PC-3 (cell line): ENCODE measurements at regions not wholly inside any gene's neighbourhood (a gene's known extent, or its start where the extent isn't known, plus 50 kb on each side); places are given as distances from the start of the nearest gene placed in this dataset.

Experiments
- ATAC-seq: fragments of 200-7000 bp; cut with Tn5 transposase; 2 replicates; pipeline ENCODE4 v1.9.1; 2020; ENCODE audit warnings: mild to moderate bottlenecking, moderate library complexity
- BruUV-seq: library from RNA; stranded (reverse); fragments of 400-500 nt; replicated peaks from 2 replicates; lab custom pipeline; 2021; lab: Mats Ljungman, UMichigan
- CTCF ChIA-PET: fragments of 300-600 bp; sonication (Branson Sonifier 250); formaldehyde crosslinking; loops from one replicate; lab custom pipeline; 2022; ENCODE audit warnings: antibody characterized with exemption; lab: Charles Lee
- POLR2A ChIA-PET: fragments of 300-600 bp; sonication (Branson Sonifier 250); formaldehyde crosslinking; loops from one replicate; lab custom pipeline; 2022; ENCODE audit warnings: antibody characterized with exemption; ENCODE audit not compliant: unreplicated experiment; lab: Charles Lee
- DNase-seq: peaks from one replicate; pipeline ENCODE4 v3.0.0-alpha.2; 2015
- H2AFZ ChIP-seq: fragments of 300-600 bp; sonication (generic); 2 replicates; pipeline ENCODE4 v1.6.0; 2016; ENCODE audit warnings: antibody characterized with exemption, low read length
- H3F3A ChIP-seq: fragments of 300-600 bp; sonication (generic); one replicate; pipeline ENCODE4 v1.6.0; 2017; ENCODE audit warnings: antibody characterized with exemption, low read length, control low read depth, mild to moderate bottlenecking; ENCODE audit not compliant: unreplicated experiment
- H3K27ac ChIP-seq: fragments of 300-600 bp; sonication (generic); 2 replicates; pipeline ENCODE4 v1.5.1; 2016; ENCODE audit warnings: mild to moderate bottlenecking, low read length
- H3K27me3 ChIP-seq: fragments of 300-600 bp; sonication (generic); 2 replicates; pipeline ENCODE4 v1.6.1; 2016; ENCODE audit warnings: low read length, mixed read lengths
- H3K36me3 ChIP-seq: fragments of 300-600 bp; sonication (generic); 2 replicates; pipeline ENCODE4 v1.6.1; 2016; ENCODE audit warnings: low read depth, mixed run types, low read length, mixed read lengths
- H3K4me1 ChIP-seq: fragments of 300-600 bp; sonication (generic); 2 replicates; pipeline ENCODE4 v1.5.1; 2016; ENCODE audit warnings: low read length; ENCODE audit not compliant: insufficient read depth
- H3K4me2 ChIP-seq: fragments of 300-600 bp; sonication (generic); 2 replicates; pipeline ENCODE4 v1.6.0; 2016; ENCODE audit warnings: low read length
- H3K4me3 ChIP-seq: fragments of 300-600 bp; sonication (generic); 2 replicates; pipeline ENCODE4 v1.5.1; 2016; ENCODE audit warnings: mild to moderate bottlenecking, low read length, mixed read lengths
- H3K79me2 ChIP-seq: fragments of 300-600 bp; sonication (generic); 2 replicates; pipeline ENCODE4 v1.6.1; 2017; ENCODE audit warnings: low read length, mixed read lengths
- H3K9ac ChIP-seq: fragments of 300-600 bp; sonication (generic); 2 replicates; pipeline ENCODE4 v1.6.0; 2016; ENCODE audit warnings: mild to moderate bottlenecking, low read length
- H3K9me2 ChIP-seq: fragments of 300-600 bp; sonication (generic); replicated peaks from 2 replicates; pipeline ENCODE4 v1.6.1; 2016; ENCODE audit warnings: mixed run types, low read length, mixed read lengths
- H3K9me3 ChIP-seq: fragments of 300-600 bp; sonication (generic); 2 replicates; pipeline ENCODE4 v1.6.1; 2016; ENCODE audit warnings: low read length, mixed read lengths
- H4K20me1 ChIP-seq: fragments of 300-600 bp; sonication (generic); 2 replicates; pipeline ENCODE4 v1.6.1; 2016; ENCODE audit warnings: low read length, mixed read lengths
- CTCF ChIP-seq: fragments of 300-600 bp; sonication (generic); conservative IDR thresholded peaks from 2 replicates; pipeline ENCODE4 v1.5.1; 2017; ENCODE audit warnings: antibody characterized with exemption, low read depth, mild to moderate bottlenecking, low read length
- EZH2 ChIP-seq: fragments of 300-600 bp; sonication (generic); IDR thresholded peaks from one replicate; pipeline ENCODE4 v1.6.1; 2017; ENCODE audit warnings: antibody characterized with exemption, mild to moderate bottlenecking, low read length; ENCODE audit not compliant: unreplicated experiment
- EZH2phosphoT487 ChIP-seq: fragments of 300-600 bp; sonication (generic); IDR thresholded peaks from 2 replicates; pipeline ENCODE4 v1.6.1; 2018; ENCODE audit warnings: mild to moderate bottlenecking, antibody characterized with exemption, low read length, borderline replicate concordance
- intact Hi-C: fragments of 100-400 bp; cut with micrococcal nuclease; formaldehyde crosslinking; loops from 2 replicates; pipeline ENCODE4 v1.9.0; 2023

GRCh38 chr6:164185471-164185871 is 771.0 kb downstream of the QKI start:
- Histone ChIP-seq H3K27me3 (no peaks in the 10 kb centered on the region), H3K79me2 (no peaks in the 10 kb centered on the region), H3K9me2 (no peaks in the 10 kb centered on the region), H3K27ac (no peak overlapping the region), H3K36me3 (no peaks in the 10 kb centered on the region), H3K9me3 (no peaks in the 10 kb centered on the region), H3K4me2 (no peak overlapping the region), H3K9ac (no peak overlapping the region), H3K4me1 (no peaks in the 10 kb centered on the region), H3K4me3 (no peak overlapping the region), H4K20me1 (no peaks in the 10 kb centered on the region), H3F3A (no peaks in the 10 kb centered on the region), H2AFZ (no peak overlapping the region)
- ChIA-PET CTCF (no interaction called here), POLR2A (no interaction called here)
- DNase-seq: no peak
- no TSS peak for BruUV-seq
- TF ChIP-seq CTCF (no peak), EZH2phosphoT487 (no peak), EZH2 (no peak)
- ATAC-seq: no peak
- intact Hi-C loops: no loop called here

- DNase-seq: no peak
- no TSS peak for BruUV-seq
- CTCF ChIA-PET: no interaction called here
Observed at GRCh38 chr6:164184410-164184809, 769.9 kb downstream of the QKI start.

GRCh38 chr6:164183556-164184123 is 769.1 kb downstream of the QKI start:
- POLR2A ChIA-PET: no interaction called here
- DNase-seq (no peak), ATAC-seq (no peak)
- TF ChIP-seq EZH2phosphoT487 (no peak), CTCF (no peak), EZH2 (no peak)
- H4K20me1 ChIP-seq: no peaks in the 10 kb centered on the region
- intact Hi-C loops: no loop called here
- no TSS peak for BruUV-seq
- CTCF ChIA-PET: no interaction called here
- no peaks in the 10 kb centered on the region for H3K27me3 ChIP-seq
- no peak overlapping the region for H3K27ac ChIP-seq
- no peak overlapping the region for H3K4me2 ChIP-seq
- no peaks in the 10 kb centered on the region for H3K79me2 ChIP-seq
- no peaks in the 10 kb centered on the region for H3K9me3 ChIP-seq
- H3K9ac ChIP-seq: no peak overlapping the region
- H3K9me2 ChIP-seq: no peaks in the 10 kb centered on the region
- H3K4me3 ChIP-seq: no peak overlapping the region
- no peaks in the 10 kb centered on the region for H3F3A ChIP-seq
- no peak overlapping the region for H2AFZ ChIP-seq
- no peaks in the 10 kb centered on the region for H3K36me3 ChIP-seq
- no peaks in the 10 kb centered on the region for H3K4me1 ChIP-seq

More at GRCh38 chr6:164184410-164184809, 769.9 kb downstream of the QKI start:
- Histone ChIP-seq H3K4me3 (no peak overlapping the region), H3F3A (no peaks in the 10 kb centered on the region), H3K4me2 (no peak overlapping the region), H3K9me3 (no peaks in the 10 kb centered on the region), H4K20me1 (no peaks in the 10 kb centered on the region), H3K27me3 (no peaks in the 10 kb centered on the region), H3K79me2 (no peaks in the 10 kb centered on the region), H3K36me3 (no peaks in the 10 kb centered on the region), H3K9me2 (no peaks in the 10 kb centered on the region), H3K9ac (no peak overlapping the region), H3K27ac (no peak overlapping the region), H2AFZ (no peak overlapping the region), H3K4me1 (no peaks in the 10 kb centered on the region)
- no peak for ATAC-seq
- POLR2A ChIA-PET: no interaction called here
- no peak for TF ChIP-seq EZH2
- intact Hi-C loops: no loop called here
